ENCODE measurements at regions not wholly inside any gene's neighbourhood (a gene's known extent, or its start where the extent isn't known, plus 50 kb on each side); places are given as distances from the start of the nearest gene placed in this dataset.

GRCh38 chr12:103024650-103025049 is 67.2 kb downstream of the ASCL1 start:
- no peak for TF ChIP-seq TAF1 (IDR thresholded peaks at IDR 0.05; ENCODE audit: low read depth)
- no peak for TF ChIP-seq USF1 (IDR thresholded peaks at IDR 0.05)
- no peak for TF ChIP-seq MAX (IDR thresholded peaks at IDR 0.05)
- no peak for TF ChIP-seq CREB1 (IDR thresholded peaks at IDR 0.05; ENCODE audit: low read depth)
- TF ChIP-seq RAD21 (IDR thresholded peaks at IDR 0.05; ENCODE audit: low read depth), result no peak
- TF ChIP-seq YY1 (IDR thresholded peaks at IDR 0.05; ENCODE audit: low read depth), result no peak
- TF ChIP-seq CEBPB (IDR thresholded peaks at IDR 0.05), result no peak
- TF ChIP-seq TEAD4 (IDR thresholded peaks at IDR 0.05), result no peak
- TF ChIP-seq REST (IDR thresholded peaks at IDR 0.05; ENCODE audit: low read depth), result no peak

Data from Ishikawa (cell line).